Osteocyte (in vitro differentiated cells): ENCODE measurements at regions not wholly inside any gene's neighbourhood (a gene's known extent, or its start where the extent isn't known, plus 50 kb on each side); places are given as distances from the start of the nearest gene placed in this dataset.
"Not testable (repeated sequence)": the region's sequence is repeated elsewhere in the genome, so short reads cannot be mapped to it uniquely, and the experiment has no call there.

Experiments
- DNase-seq: peaks from one replicate; pipeline ENCODE4 v3.0.0; 2021; ENCODE audit warnings: mixed read lengths; ENCODE audit not compliant: unreplicated experiment; ENCODE audit errors: extremely low spot score
- H3K27ac Mint-ChIP-seq: one replicate; pipeline ENCODE4 v1.8.0; 2021; ENCODE audit warnings: mild to moderate bottlenecking, mixed read lengths; ENCODE audit not compliant: unreplicated experiment
- H3K27me3 Mint-ChIP-seq: one replicate; pipeline ENCODE4 v1.8.0; 2021; ENCODE audit warnings: mixed read lengths; ENCODE audit not compliant: unreplicated experiment
- H3K36me3 Mint-ChIP-seq: one replicate; pipeline ENCODE4 v1.8.0; 2021; ENCODE audit warnings: mixed read lengths; ENCODE audit not compliant: unreplicated experiment
- H3K4me1 Mint-ChIP-seq: one replicate; pipeline ENCODE4 v1.8.0; 2021; ENCODE audit warnings: mixed read lengths; ENCODE audit not compliant: unreplicated experiment
- H3K4me3 Mint-ChIP-seq: one replicate; pipeline ENCODE4 v1.8.0; 2021; ENCODE audit warnings: mild to moderate bottlenecking, moderate library complexity, mixed read lengths; ENCODE audit not compliant: unreplicated experiment
- H3K9me3 Mint-ChIP-seq: one replicate; pipeline ENCODE4 v1.8.0; 2021; ENCODE audit warnings: mixed read lengths; ENCODE audit not compliant: unreplicated experiment
- TF ChIP-seq, protein P1 (sequence below): fragments of 200-600 bp; sonication (generic); IDR thresholded peaks from 2 replicates; pipeline ENCODE4 v1.5.0; 2021; ENCODE audit warnings: antibody characterized with exemption, mild to moderate bottlenecking, moderate library complexity

DNA sequence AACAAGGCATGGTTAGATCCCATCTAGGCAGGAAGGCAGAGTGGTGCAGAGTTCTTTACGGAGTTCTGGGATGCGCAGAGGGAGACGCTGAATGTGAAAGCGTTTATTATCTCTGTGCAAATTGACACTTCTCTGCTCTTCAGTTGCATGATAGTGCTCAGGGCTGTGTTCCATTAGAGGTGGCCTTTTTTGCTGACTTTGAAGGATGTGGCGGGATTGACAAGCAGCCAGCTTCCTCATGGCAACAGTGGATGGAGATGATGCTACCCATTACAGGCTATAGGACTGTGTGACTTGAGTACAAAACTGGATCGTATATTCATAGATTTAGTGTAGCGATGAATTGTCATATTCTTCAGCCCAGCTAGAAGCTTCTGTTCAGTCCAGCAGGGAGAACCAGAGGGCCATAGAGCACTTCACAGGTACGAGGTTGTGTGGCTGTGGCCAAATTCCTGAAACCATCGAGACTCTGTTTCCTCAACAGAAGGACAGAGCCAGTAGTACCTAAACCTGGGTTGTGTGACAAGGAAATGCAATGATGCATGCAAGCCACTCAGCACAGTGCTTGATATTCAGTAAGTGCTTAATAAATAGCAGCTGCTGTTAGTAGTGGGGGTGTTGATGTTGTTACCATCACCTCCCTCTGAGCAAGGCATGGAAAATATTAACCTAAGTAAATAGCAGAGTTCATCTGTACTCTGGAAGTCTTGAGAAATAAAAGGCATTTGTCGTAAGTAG, 430.0 kb upstream of the KAZN start:
- Mint-ChIP-seq H3K9me3 (peaks cover 44% of the 10 kb centered on the region), H3K4me1 (no peaks in the 10 kb centered on the region), H3K4me3 (no peak overlapping the region), H3K36me3 (no peaks in the 10 kb centered on the region), H3K27me3 (no peaks in the 10 kb centered on the region), H3K27ac (no peak overlapping the region)
- no peak for DNase-seq
- TF ChIP-seq, protein P1, sequence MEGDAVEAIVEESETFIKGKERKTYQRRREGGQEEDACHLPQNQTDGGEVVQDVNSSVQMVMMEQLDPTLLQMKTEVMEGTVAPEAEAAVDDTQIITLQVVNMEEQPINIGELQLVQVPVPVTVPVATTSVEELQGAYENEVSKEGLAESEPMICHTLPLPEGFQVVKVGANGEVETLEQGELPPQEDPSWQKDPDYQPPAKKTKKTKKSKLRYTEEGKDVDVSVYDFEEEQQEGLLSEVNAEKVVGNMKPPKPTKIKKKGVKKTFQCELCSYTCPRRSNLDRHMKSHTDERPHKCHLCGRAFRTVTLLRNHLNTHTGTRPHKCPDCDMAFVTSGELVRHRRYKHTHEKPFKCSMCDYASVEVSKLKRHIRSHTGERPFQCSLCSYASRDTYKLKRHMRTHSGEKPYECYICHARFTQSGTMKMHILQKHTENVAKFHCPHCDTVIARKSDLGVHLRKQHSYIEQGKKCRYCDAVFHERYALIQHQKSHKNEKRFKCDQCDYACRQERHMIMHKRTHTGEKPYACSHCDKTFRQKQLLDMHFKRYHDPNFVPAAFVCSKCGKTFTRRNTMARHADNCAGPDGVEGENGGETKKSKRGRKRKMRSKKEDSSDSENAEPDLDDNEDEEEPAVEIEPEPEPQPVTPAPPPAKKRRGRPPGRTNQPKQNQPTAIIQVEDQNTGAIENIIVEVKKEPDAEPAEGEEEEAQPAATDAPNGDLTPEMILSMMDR, result no peak

DNA sequence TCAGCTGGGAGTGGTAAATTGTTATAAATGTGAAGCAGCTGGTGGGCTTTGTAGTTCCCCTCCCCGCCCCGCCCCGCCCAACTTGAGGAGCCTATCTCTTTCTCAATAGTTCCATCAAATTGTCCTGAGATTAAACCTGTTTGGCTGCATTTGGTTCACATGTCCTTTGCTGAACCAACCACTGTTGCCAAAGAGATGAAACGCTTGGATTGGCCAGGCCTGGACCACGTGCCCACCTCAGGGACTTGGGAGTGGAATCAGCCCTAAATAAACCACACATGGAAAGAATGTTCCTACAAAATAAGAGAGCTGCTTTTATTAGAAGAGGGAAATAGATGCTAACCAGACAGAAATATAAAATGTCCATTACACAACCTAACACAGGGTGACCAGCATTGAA, 424.9 kb upstream of the KAZN start:
- H3K4me3 Mint-ChIP-seq, result no peak overlapping the region
- DNase-seq, result no peak
- no peaks in the 10 kb centered on the region for H3K4me1 Mint-ChIP-seq
- peaks cover 46% of the 10 kb centered on the region for H3K9me3 Mint-ChIP-seq
- no peak overlapping the region for H3K27ac Mint-ChIP-seq
- H3K27me3 Mint-ChIP-seq, result no peaks in the 10 kb centered on the region
- TF ChIP-seq, protein P1, result no peak
- no peaks in the 10 kb centered on the region for H3K36me3 Mint-ChIP-seq

DNA sequence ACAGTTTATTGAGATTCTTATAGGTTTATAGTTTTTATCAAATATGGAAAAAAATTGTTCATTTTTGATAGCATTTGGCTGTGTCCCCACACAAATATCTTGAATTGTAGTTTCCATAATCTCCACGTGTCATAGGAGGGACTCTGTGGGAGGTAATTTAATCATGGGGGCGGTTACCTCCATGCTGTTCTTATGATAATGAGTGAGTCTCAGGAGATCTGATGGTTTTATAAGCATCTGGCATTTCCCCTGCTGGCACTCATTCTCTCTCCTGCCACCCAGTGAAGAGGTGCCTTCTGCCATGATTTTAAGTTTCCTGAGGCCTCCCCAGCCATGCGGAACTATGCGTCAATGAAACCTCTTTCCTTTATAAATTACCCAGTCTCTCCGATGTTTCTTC, 420.6 kb upstream of the KAZN start:
- DNase-seq, H3K27me3 Mint-ChIP-seq, H3K27ac Mint-ChIP-seq, H3K4me3 Mint-ChIP-seq, H3K36me3 Mint-ChIP-seq, H3K4me1 Mint-ChIP-seq: not testable (repeated sequence)
- H3K9me3 Mint-ChIP-seq, result peaks cover 50% of the 10 kb centered on the region

DNA sequence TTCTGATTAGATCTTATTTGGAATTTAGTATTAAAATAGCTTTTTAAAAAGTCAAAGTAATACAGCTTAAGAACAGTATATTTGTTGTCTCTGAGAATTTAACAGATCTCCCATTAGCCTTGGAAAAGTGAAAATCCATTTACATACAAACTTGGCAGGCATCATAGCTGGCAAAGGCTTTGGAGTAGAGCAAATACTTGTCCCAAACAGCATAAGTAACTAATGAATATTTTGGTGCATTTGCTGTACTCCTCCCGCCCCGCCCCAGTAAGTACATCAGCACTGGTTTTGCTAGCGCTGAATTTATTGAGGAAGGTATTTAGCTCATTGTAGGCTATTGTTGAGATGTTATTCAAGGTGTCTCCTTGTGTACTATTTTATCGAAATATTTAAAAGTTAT, 417.7 kb upstream of the KAZN start:
- H3K9me3 Mint-ChIP-seq, result peaks cover 38% of the 10 kb centered on the region
- no peaks in the 10 kb centered on the region for H3K4me1 Mint-ChIP-seq
- no peak overlapping the region for H3K27ac Mint-ChIP-seq
- H3K4me3 Mint-ChIP-seq, result no peak overlapping the region
- DNase-seq, result no peak
- TF ChIP-seq, protein P1, result no peak
- H3K36me3 Mint-ChIP-seq, result no peaks in the 10 kb centered on the region
- no peaks in the 10 kb centered on the region for H3K27me3 Mint-ChIP-seq

DNA sequence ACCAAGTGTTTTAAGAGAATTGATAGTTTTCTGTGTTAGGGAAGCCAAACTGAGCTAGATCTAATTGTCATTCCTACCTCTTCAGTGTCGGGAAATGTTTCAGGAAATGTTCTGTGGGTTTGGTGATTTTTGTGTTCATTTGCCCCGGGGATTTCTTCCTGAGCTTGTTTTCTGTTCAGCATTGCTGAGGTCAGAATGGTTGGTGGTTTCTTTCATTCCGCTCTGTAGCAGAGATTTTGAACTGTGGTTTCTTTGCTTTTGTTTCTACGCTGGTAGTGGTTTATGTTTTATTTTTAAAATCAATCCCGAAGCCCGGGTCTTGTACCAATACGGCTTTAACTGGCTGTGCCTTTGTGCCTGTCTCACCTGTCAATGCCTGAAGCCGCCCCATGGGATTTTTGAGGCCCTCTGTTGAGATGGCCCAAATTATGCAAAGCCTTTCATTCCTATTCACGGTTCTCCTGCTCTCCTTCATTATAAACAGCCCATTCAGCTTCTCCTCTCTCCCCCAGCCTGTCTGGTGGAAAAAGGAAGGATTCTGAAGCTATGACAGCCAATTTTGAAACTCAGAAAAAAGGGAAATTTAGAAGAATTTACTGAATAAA, 417.2 kb upstream of the KAZN start:
- Mint-ChIP-seq H3K4me3 (no peak overlapping the region), H3K27ac (no peak overlapping the region), H3K36me3 (no peaks in the 10 kb centered on the region), H3K4me1 (no peaks in the 10 kb centered on the region), H3K27me3 (no peaks in the 10 kb centered on the region), H3K9me3 (peaks cover 41% of the 10 kb centered on the region)
- TF ChIP-seq, protein P1, result no peak
- no peak for DNase-seq
